Activated naive CD4-positive, alpha-beta T cell treated with Interleukin-2 at 50 U/mL for 16 hours (primary cell): ENCODE measurements at regions not wholly inside any gene's neighbourhood (a gene's known extent, or its start where the extent isn't known, plus 50 kb on each side); places are given as distances from the start of the nearest gene placed in this dataset.
"Not testable (repeated sequence)": the region's sequence is repeated elsewhere in the genome, so short reads cannot be mapped to it uniquely, and the experiment has no call there.

Experiments used
- DNase-seq: peaks from one replicate; pipeline ENCODE4 v3.0.0-alpha.2; 2020

DNA sequence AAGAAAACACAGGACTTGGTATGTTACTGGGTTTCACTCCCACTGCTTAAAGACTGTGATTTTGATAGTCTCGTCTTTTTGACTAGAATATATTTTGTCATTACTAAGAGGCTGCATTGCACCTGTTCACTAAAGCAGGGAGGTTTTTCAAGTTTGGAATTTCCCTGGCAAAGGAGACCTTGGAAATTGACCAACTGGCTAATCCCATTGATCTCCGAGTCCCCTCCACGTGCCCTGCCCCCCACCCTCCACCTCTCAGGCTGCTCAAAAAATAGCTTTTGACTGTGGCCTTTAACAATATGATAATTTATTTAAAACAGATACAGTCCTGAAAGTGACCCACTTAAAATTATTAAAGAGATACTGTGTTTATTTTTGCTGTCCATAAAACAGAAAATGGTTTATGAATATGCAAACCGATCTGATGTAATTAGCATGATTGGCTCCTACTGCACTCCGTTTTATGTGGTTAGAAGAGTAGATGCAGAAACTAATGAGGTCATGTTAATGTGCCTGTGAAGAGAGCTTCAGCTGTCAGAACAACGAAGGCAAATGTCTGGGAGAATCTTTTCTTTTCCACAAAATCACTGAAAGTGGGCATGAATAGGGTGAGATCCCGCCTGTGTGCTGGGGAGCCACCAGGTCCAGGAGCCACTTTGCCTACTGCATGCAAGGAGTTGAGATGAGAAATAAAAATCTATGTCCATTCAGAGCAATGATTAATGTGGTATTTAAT is 361.5 kb downstream of the RRAGC start:
- DNase-seq: no peak

DNA sequence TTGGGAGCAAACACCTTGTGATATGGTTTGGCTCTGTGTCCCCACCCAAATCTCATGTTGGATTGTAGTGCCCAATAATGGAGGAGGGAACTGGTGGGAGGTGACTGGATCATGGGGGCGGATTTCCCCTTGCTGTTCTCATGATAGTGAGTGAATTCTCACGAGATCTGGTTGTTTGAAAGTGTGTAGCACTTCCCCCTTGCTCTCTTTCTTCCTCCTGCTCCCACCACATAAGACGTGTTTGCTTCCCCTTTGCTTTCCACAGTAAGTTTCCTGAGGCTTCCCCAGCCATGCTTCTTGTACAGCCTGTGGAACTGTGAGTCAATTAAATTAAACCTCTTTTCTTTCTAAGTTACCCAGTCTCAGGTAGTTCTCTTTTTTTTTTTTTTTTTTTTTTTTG is 366.3 kb downstream of the RRAGC start:
- not testable (repeated sequence) for DNase-seq

DNA sequence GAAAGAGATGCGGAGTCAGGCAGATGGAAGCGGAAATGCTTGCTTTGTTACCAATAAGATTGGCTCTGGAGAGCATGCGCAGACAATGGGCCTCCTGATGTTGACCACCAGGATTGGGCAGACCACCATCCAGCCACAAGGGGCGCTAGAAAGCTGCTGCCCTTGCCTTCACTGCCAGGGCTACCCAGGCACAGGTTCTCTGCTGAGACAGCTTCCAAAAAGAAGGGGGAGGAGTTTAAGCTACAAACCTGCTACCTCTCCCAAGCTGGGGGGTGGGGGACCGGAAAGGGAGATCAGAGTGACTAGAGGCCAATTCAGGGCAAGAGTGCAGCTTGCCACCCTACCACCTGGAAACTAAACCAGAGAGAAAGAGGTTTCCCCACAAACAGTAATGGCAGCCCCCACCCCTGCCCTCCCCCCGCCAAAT is 369.7 kb downstream of the RRAGC start:
- DNase-seq: peak; percentile 35

DNA sequence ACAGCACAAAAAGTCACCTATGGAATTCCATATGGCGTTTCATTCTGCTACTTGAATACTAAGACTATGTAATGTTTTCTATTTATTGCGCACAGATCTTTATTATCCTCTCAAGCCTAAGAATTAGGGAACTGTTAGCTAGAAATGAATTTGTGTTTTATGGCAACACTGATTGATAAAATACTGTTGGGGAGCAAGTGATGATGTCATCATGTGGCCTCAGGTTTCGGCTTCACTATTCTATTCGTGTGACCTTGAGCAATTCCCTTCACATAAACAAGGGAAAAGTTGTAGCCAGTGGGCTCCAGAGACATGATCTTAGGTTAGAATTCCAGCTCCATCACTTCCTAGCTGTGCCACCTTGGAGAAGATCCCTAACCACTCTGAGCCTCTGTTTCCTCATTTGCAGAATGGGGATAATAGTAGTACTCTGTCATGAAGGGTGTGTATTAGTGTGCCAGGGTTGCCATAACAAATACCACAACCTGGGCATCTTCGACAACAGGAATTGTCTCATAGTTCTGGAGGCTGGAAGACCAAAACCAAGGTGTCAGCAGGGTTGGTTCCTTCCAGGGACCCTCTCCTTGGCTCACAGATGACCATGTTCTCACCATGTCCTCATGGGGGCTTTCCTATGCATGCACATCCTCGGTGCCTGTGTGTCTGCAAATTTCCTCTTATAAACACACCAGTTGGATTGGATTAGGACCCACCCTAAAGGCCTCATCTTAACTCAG is 371.2 kb downstream of the RRAGC start:
- no peak for DNase-seq

DNA sequence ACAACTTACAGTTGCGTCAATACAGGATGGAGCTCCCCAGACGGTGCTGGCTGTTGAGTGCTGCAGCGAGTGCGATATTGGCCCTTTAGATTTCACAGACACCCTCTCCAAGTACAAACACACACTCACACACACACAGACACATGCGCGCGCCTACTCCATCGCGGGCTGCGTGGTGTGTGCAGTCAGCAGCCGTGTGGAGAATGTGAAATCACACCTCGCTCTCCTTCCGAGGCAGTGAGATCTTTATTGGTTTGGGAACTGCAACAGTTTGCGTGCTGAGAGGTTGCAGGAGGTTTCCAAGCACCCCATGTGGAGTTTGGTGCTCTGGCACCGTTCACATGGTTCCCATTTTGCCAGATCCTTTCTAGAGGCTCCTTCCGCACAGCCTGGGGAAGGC is 372.2 kb downstream of the RRAGC start:
- DNase-seq: no peak

DNA sequence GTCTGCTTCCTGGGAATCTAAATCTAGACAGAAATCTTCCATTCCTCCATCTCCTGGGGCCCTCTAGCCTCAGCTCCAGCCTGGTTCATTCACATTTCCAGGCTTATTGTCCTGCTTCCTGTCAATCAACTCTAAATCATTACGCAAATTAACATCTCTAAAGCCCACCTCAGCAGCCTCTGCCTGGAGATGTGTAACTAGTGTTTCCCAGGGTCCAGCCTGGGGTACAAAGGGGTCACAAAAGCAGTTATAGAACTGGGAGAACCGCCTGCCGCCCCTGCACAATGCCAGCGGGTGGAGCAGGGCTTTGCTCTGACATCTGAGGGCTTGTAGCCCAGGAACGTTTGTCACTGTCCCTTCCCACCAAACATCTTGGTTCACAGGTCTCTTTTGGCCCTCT is 373.5 kb downstream of the RRAGC start:
- no peak for DNase-seq

DNA sequence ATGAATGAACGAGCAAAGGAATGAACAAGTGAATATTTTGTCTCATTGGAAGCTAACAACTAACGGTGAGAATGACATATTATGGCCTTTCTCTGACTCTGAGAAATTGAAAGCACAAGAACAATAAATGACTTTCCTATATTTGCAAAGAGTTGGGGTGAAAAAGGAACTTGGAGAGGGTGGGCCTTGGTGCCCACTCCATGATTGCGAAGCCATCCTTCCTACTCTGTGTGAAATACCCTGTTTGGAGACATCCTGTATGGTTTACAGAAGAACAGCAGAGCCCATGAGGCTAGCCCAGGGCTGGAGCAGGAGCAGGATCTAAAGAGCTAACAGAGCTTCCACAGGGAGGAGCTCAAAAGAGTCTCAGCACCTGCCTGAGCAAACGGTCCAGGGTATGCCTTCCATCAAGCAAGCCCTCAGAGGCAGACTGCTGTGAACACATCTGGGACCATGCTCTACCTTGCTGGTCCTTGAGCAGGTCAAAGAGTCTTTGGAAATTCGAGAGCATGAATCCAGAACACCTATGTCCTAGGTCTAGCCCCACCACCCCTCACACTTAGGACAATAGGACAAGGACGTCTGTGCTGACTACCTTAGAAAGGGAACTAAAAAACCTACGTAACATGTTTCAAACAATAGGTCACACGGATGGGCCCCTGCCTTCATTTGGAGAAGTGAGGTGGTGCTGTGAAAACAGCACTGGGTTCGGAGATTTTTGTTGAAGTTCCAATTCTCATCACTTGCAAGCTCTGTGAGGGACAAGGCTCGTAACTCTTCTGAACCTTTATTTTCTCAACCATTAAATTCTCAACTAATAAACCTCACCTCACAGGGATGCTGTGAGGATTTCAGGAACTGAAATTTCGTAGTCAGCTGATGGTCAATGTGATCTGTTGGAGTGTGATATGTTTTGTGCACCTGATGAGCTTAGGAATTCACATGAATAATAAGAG is 377.4 kb downstream of the RRAGC start:
- DNase-seq: no peak

DNA sequence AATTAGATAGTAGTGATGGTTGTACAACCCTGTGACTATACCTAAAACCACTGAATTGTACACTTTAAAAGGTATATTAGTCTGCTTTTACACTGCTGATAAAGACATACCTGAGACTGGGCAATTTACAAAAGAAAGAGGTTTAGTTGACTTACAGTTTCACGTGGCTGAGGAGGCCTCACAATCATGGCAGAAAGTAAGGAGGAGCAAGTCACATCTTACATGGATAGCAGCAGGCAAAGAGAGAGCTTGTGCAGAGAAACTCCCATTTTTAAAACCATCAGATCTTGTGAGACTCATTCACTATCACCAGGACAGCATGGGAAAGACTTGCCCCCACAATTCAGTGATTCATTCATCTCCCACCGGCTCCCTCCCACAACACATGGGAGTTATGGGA is 379.9 kb downstream of the RRAGC start:
- not testable (repeated sequence) for DNase-seq

DNA sequence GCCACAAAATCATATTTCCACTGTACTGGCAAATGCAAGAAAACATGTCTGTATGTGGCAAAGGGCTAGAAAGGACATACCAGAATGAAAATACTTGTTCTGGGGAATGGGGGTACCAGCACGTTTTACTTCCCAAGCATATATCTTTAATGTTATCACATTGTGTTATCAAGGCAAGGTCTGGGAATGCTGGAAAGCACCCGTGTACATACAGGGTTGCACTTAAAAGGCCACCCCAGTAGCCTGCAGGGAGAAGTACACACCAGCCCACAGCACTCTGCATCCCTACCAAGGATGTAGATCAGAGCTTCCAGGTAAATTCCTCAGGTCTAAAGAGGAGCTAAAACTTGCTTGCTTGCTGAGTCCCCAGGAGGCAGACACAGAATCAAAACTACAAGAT is 381.8 kb downstream of the RRAGC start:
- DNase-seq: no peak

DNA sequence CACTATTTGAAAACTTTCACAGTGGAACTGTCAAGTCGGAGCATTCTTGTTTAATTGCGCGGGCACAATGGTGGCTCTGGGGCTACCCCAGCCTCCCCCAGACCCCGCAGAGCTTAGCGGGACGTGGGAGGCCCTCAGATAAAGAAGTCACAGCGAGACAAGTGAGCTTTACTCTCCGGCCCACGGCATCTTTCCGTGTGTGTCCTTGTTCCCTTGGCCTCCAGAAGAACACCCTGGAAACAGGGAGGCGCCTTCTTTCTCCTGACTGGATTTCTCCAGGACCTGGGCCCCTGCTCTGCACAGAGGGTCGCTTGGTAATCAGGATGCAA is 382.8 kb downstream of the RRAGC start:
- DNase-seq: no peak

DNA sequence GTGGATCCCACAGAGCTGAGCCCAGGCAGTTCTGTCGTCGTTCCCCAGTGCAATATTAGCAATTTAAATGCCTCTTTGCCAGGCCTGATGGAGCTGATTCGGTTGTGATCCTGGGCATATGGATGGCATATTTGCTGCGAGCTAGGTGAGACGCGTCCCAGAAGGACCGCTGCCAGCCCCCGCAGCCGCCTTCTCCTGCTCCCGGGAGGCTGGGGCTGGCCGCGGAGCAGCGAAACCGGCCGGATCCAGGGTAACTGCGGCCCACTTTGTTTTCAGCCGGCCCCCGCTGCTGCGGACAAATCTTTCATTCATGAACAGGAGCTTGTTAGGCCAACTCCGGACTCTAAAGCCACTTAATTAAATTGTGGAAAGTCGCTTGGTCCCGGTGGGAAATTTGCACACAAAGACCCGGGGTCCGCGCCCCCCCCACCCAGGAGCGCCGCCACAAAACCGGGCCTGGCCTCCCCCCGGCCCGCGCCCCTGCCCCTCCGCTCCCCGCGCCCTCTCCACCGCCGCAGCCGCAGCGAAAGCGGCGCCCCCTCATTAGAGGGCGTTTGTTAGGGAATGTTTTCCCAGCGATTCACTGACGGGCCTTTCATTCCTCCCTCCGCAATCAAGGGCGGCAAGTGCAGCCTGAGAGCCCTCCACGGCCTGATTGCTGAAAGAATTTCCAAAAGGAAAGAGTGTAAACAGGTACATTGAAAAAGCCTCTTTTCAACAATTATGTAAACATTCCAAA is 383.3 kb downstream of the RRAGC start:
- no peak for DNase-seq

DNA sequence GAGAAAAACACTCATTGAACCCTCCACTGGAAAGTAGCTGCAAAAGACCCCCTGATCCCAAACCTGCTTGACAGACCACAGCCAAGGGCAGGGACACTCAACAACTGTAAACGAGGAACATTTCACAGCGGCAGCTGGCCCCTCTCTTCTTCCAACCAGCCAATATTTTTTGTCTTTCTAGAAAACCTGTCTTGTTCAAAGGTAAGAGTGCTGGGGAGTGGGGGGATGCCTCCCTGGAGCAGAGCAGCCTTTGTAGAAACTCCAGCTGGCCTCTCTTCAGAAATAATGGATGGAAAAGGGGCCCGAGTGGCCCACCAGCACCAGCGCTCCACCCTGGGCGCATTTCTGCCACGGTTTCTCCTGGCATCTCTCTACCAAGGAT is 384.0 kb downstream of the RRAGC start:
- DNase-seq: no peak

DNA sequence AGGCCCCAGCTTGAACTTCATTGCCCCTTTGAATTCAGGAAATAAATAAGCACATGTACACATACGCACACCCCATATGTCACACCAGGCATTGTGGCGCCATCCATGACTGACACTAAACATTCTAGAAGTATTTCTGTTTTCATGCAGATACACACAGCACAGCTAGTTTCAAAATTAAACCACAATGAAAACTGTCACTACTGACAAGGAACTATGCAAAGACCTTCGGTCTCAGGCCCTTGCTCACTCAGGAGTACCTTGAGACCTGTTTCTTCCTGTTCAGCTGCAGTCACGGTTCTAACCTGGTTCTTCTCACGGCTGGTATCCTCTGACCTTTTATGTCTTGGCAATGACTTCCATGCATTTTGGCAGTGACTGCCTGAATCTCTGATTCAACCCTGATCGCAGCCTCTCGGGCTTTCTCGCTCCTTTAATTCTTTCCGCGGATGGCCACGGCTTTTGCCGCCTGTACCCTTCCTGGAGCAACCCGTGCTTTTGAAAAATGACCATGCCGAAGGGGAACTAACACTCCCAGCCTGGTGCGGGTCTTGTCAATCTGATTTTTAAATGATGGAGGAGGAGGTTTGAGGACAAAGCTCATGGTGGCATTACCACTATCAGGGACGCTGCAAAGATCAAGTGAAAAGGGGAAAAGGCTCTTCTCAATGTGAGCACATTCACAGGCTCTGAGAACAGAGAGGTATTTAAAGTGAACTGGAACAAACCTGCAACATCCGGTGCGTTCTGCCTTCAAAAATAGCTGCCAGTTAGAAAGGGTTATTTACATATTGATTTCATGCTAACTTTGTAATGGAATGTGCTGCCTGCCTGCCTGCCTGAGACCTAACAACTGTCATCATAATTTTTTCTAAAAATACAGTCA is 384.6 kb downstream of the RRAGC start:
- no peak for DNase-seq

DNA sequence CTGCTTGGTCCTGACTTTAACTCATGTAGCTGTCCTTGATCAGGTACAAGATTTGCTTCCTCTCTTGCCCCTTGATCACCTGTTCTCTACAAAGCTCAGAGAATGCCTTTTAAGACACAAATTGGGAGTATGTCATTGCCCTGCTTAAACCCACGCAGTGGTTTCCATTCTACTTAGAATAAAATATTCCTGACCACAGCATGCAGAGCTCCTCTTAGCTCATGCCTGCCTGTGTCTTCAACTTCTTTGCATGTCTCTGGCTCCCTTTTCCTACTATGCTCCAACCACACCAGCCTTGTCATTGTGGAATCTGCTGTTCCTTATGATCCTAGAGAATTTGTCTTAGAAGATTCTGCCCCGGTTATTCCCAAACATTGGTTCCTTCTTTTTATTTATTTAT is 393.1 kb downstream of the RRAGC start:
- no peak for DNase-seq

DNA sequence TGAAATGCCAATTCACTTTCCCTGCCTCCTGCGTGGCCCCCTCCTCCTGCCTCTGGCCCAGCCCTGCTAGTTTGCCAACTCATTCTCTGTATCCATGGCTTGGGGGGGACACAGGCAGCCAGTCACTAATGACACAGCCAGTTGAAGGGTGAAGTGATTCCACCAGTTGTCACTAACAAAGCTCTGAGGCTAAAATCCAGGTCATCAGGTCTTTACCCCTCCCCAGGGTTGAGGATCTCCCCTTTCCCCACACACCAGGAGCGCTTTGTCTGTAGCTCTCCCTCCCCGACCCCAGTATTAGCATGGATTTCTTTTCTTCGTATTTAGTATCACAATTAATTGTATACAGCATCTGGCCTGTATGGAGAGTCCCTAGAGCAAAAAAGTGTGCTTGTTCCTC is 394.1 kb downstream of the RRAGC start:
- no peak for DNase-seq

DNA sequence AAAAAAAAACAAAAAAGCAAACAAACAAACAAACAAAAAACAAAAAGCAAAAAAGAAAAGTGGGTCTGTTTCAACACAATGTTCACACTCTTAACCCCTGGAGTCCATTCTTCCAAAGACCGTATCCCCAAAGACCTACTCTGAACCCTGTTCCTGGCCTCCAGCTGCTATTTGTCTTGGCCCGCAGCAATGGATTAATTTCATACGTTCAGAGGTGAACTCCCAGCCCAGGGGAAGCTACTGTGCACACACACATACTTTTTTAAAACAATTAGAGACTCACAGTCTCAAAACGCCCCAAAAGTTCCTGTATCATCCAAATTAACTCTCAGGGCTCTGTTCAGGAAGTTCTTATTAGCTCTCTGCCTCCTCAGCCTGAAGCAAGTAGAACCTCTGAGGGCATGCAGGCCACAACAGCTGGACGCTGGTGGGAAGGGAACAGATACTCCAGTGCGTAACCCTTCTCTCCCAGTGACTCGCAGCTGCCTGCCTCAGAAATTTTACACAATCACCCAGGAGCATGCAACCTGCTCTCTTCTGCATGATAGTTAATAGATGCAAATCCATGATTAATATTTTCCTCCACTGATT is 395.4 kb downstream of the RRAGC start:
- DNase-seq: no peak

DNA sequence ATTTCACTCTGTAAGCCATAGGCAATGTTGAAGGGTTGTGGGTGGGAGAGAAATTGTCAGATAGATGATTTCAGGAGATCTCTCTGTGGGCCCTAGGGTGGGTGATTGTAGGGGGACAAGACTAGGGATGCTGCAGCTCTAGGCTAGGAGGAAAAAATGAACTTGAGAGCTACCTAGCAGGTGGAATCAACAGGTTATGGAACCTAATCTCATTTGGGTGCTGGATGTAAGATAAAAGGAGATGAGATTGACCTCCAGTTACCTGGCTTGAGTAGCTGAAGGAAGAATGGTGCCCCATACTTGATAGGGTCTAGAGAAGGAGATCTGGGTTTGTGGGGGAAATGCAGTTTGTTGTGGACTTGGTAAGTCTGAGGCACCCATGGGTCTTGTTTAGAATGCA is 396.5 kb downstream of the RRAGC start:
- no peak for DNase-seq

DNA sequence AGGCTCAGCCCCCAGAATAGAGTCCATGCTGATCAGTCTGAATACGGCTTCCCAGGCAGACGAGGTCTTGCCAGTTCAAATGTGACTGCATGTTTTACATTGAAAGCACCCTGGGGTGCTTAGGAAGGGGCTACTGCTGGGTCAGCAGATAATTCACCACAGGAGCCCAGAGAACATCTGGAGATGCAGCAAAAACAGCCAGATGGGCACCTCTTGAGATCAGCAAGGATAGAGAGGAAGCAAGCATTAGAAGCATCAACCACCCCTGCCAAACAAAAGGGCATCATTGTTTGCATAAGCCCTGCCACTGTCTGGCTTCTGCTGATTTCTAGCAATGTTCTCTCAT is 403.1 kb downstream of the RRAGC start:
- no peak for DNase-seq

DNA sequence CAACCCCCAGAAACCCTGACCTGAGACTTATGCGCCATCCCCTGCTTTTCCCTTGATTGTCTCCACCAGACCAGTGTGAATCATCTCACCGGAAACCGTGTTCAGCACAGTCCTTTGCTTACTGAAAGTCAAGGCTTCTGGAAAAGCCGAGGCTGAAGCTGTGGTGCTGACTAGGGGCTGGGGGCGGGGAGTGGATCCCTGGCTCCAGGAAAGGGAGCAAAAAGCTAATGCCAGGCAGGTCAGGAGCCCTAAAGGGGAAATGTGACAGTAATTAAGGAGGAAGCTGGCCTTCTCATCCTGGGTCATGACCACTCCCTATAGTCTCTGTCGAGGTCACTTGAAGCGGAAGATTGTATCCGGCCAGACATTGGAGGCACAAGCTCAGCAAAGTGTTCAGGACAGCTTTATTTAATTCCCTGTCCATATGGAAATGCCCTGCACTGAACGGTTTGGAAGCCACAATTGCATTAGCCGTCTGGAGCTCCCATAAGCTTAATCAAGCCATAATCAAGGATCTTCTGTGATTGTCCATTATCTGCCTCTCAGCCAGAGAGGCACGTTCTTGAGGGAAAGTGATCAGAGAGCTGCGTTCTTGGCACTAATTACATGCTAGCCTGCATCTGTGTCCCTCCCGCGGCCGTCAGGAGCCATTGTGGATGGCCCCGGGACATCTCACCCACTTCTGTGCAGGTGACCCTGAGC is 403.6 kb downstream of the RRAGC start:
- no peak for DNase-seq

DNA sequence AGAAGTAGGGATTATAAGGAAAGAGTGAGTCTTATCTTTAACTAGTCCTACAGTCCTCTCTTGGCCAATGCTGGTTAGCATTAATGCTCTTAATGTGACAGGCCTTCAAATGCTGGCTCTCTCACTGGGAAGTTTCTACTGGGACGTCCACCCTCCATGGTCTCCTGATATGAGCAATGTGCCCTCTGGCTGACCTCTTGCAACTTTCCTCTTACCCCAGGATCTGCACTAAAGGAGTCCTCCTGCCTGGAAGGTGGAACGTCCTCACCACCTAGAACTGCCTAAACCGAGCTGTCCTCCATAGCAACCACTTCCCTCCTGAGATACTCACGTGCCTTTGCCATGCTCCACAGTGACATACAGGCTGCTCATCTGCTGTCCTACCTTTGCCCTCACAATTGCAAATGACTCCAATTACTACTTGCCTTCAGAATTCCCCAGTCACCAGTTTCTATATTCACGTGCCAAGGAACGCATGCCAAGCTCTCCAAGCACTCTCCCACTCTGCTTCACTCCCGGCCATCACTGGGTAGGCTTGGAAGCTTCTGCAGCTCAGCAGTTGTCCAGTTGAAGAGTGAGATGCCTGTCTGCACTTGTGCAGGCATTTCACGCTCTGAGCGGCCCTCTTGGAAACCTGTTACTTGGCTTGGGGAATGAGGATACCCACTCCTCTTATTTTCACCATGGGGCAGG is 404.7 kb downstream of the RRAGC start:
- DNase-seq: no peak
